Type B pancreatic cell (in vitro differentiated cells): ENCODE measurements at regions not wholly inside any gene's neighbourhood (a gene's known extent, or its start where the extent isn't known, plus 50 kb on each side); places are given as distances from the start of the nearest gene placed in this dataset.

Experiments
- DNase-seq: peaks from one replicate; pipeline ENCODE4 v3.0.0; 2021; ENCODE audit warnings: mixed read lengths; ENCODE audit not compliant: unreplicated experiment; ENCODE audit errors: extremely low spot score
- H3K27ac Mint-ChIP-seq: 2 replicates; pipeline ENCODE4 v1.8.0; 2021; ENCODE audit warnings: mild to moderate bottlenecking, mixed read lengths
- H3K27me3 Mint-ChIP-seq: 2 replicates; pipeline ENCODE4 v1.8.0; 2021; ENCODE audit warnings: mixed read lengths
- H3K36me3 Mint-ChIP-seq: 2 replicates; pipeline ENCODE4 v1.8.0; 2021; ENCODE audit warnings: mixed read lengths
- H3K4me1 Mint-ChIP-seq: one replicate; pipeline ENCODE4 v1.8.0; 2021; ENCODE audit warnings: mixed read lengths; ENCODE audit not compliant: unreplicated experiment
- H3K4me3 Mint-ChIP-seq: 2 replicates; pipeline ENCODE4 v1.8.0; 2021; ENCODE audit warnings: mild to moderate bottlenecking, mixed read lengths
- H3K9me3 Mint-ChIP-seq: 2 replicates; pipeline ENCODE4 v1.8.0; 2021; ENCODE audit warnings: mixed read lengths
- TF ChIP-seq, protein P1 (sequence below): fragments of 200-600 bp; sonication (generic); conservative IDR thresholded peaks from 2 replicates; pipeline ENCODE4 v1.5.0; 2021; ENCODE audit warnings: antibody characterized with exemption, mild to moderate bottlenecking

DNA sequence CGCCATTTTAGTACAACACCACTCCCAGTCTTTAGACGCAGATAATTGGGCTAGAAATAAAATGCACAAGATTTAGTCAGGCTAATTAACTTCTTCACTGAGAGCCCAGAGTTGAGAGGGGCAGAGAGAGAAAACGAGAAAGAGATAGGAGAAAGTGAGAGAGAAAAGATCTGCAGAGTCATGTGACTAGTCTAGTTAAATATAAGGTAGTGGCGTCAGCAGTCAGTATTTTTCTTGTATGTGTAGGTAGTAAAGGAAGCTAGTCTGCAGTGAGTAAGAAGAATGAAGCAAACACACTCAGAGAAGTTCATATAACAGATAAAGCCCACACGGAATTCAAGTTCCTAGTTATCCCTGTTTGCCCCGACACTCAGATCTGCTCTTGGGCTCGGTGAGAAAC is 392.6 kb upstream of the ERCC4 start:
- Mint-ChIP-seq H3K36me3 (no peaks in the 10 kb centered on the region), H3K27me3 (no peaks in the 10 kb centered on the region), H3K9me3 (no peaks in the 10 kb centered on the region), H3K4me1 (peaks cover 3% of the 10 kb centered on the region), H3K27ac (no peak overlapping the region), H3K4me3 (no peak overlapping the region)
- no peak for DNase-seq
- TF ChIP-seq, protein P1, sequence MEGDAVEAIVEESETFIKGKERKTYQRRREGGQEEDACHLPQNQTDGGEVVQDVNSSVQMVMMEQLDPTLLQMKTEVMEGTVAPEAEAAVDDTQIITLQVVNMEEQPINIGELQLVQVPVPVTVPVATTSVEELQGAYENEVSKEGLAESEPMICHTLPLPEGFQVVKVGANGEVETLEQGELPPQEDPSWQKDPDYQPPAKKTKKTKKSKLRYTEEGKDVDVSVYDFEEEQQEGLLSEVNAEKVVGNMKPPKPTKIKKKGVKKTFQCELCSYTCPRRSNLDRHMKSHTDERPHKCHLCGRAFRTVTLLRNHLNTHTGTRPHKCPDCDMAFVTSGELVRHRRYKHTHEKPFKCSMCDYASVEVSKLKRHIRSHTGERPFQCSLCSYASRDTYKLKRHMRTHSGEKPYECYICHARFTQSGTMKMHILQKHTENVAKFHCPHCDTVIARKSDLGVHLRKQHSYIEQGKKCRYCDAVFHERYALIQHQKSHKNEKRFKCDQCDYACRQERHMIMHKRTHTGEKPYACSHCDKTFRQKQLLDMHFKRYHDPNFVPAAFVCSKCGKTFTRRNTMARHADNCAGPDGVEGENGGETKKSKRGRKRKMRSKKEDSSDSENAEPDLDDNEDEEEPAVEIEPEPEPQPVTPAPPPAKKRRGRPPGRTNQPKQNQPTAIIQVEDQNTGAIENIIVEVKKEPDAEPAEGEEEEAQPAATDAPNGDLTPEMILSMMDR, result no peak

DNA sequence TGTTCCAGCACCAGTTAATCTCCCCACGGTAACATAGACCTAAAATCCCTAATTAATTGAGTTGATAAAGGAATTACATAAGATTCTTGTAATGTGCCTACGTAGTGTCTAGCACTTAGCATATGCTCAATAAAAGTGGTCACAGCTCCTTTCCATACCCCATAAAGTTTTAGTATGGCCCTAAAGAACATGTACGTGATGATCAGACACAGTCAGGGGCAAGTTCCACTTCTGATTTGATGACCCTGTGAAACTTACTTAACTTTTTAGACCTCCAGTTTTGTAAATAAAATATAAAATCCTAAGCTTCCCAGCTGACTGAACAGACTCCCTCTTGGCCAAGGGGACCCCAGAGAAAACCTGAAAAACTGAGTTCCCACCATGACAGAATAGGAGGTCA is 391.3 kb upstream of the ERCC4 start:
- Mint-ChIP-seq H3K9me3 (no peaks in the 10 kb centered on the region), H3K4me1 (peaks cover 3% of the 10 kb centered on the region), H3K4me3 (no peak overlapping the region), H3K27me3 (peaks cover 3% of the 10 kb centered on the region), H3K27ac (peak overlapping the region; percentile 12), H3K36me3 (no peaks in the 10 kb centered on the region)
- TF ChIP-seq, protein P1, result no peak
- no peak for DNase-seq

DNA sequence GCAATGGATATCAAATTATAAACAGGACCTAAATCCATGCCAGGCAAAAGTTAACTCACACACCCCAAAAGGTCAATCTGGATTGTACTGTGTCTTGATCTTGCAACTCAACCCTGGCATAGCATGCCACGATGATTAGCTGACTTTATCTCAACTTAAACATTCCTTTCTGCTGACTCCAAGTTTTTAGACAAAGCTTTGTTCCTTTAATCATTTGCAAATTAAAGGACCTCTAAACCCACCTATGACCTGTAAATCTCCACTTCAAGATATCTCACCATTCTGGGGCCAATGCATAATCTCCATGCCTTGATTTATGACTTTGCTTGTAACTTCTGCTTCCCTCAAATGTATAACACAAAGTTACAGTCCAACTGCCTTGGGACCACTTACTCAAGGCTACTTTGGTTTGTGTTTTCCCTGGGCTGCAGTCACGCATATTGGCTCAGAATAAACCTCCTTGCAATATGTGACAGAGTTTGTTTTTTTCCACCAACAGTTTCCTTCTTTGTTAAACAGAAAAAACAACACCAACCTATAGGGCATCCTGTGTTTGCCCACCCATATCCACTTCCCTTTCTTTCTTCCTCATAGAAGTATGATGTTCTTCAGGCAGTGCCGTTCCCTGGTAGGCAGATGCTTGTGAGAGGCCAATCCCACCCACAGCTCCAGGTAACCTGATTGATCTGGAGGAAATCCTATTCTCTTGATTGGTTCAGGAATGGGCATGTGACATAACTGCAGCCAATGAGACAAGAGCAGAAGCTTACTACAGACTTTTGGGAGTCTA is 390.6 kb upstream of the ERCC4 start:
- Mint-ChIP-seq H3K36me3 (no peaks in the 10 kb centered on the region), H3K27me3 (peaks cover 3% of the 10 kb centered on the region), H3K9me3 (no peaks in the 10 kb centered on the region), H3K4me3 (no peak overlapping the region), H3K27ac (peak overlapping the region; percentile 12), H3K4me1 (peaks cover 3% of the 10 kb centered on the region)
- TF ChIP-seq, protein P1, result no peak
- no peak for DNase-seq

DNA sequence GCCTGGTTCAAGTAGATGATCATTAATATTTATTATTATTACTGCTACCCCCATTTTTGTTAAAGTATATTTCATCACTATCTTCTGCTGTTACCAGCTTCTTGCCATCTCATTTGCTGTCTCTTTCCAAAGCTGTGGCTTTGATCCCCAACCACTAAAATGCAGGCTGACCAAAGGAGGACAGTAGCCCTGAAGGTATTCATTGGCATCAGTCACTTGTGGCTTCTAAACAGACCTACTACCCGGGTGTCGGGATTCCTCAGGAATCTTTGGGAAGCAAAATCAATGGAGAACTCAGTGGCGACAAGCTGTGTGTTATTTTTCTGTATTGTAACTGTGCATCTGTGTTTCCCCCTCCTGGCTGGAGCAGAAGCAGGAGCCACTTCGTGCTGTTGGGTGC is 379.2 kb upstream of the ERCC4 start:
- Mint-ChIP-seq H3K4me3 (no peak overlapping the region), H3K9me3 (no peaks in the 10 kb centered on the region), H3K27ac (no peak overlapping the region), H3K36me3 (no peaks in the 10 kb centered on the region), H3K4me1 (no peaks in the 10 kb centered on the region), H3K27me3 (peaks cover 3% of the 10 kb centered on the region)
- DNase-seq, result no peak
- TF ChIP-seq, protein P1, result no peak

DNA sequence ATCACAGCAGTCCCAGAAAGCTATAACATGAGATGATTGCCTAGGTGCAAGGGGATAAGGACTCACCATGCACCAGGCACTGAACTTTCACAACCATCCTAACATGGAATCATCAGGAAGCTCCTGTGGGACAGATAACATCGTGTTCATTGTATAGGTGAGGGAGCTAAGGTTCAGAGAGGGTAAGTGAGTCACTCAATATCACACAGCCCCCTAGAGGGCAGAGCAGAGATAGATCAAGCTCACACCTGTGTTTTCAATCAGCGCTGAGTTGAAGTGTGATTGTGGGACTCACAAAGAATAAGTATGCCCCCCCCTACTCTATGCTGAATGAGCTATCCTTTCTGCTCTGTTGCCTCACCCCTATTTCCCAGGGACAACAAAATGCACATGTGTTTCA is 377.7 kb upstream of the ERCC4 start:
- Mint-ChIP-seq H3K27ac (no peak overlapping the region), H3K4me1 (no peaks in the 10 kb centered on the region), H3K4me3 (no peak overlapping the region), H3K9me3 (no peaks in the 10 kb centered on the region), H3K36me3 (no peaks in the 10 kb centered on the region), H3K27me3 (peaks cover 3% of the 10 kb centered on the region)
- TF ChIP-seq, protein P1, result no peak
- no peak for DNase-seq

DNA sequence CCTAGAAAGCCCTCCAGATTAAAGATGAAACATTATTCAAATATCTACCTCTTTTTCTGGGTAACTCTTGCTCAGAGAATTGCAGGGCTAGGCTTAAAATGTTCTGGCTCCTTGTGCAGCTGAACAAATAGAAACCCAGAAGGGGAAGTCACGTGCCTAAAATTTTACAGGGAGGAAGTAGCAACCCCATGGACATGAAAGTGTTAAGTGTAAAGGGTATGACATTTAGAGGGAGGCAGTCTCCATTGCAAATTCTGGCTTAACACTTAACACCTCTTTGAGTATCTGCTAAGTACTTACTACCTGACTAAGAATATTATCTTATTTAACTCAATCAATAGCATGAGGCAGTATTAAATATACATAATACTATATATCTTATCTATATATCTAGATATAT is 376.1 kb upstream of the ERCC4 start:
- no peaks in the 10 kb centered on the region for H3K36me3 Mint-ChIP-seq
- TF ChIP-seq, protein P1, result no peak
- H3K27me3 Mint-ChIP-seq, result peaks cover 3% of the 10 kb centered on the region
- no peaks in the 10 kb centered on the region for H3K4me1 Mint-ChIP-seq
- DNase-seq, result no peak
- H3K4me3 Mint-ChIP-seq, result no peak overlapping the region
- H3K9me3 Mint-ChIP-seq, result no peaks in the 10 kb centered on the region
- no peak overlapping the region for H3K27ac Mint-ChIP-seq
